Thoracic aorta (tissue), 2 donors: ENCODE measurements at regions not wholly inside any gene's neighbourhood (a gene's known extent, or its start where the extent isn't known, plus 50 kb on each side); places are given as distances from the start of the nearest gene placed in this dataset.

Experiments
- ATAC-seq: fragments of 150-250 bp; one replicate; pipeline ENCODE4 v1.8.0; 2017; ENCODE audit warnings: low read depth; ENCODE audit not compliant: insufficient number of reproducible peaks, low FRiP score
- DNase-seq: peaks from one replicate; pipeline ENCODE4 v3.0.0-alpha.2; 2020; ENCODE audit warnings: low spot score
- H3K27ac ChIP-seq, 2 donors: fragments of 200-600 bp; sonication (generic); 1 replicate in 1 of 2; 2 replicates in 1 of 2; pipeline ENCODE4 v1.5.1; 2016; ENCODE audit warnings: mild to moderate bottlenecking in 2 of 2, moderate library complexity in 2 of 2
- H3K27me3 ChIP-seq: fragments of 200-600 bp; sonication (generic); replicated peaks from 2 replicates; pipeline ENCODE4 v1.6.0; 2016; ENCODE audit warnings: mild to moderate bottlenecking; ENCODE audit not compliant: insufficient read depth
- H3K36me3 ChIP-seq: fragments of 200-600 bp; sonication (generic); one replicate; pipeline ENCODE4 v1.5.1; 2016
- H3K4me1 ChIP-seq, 2 donors: fragments of 200-600 bp; sonication (generic); 1 replicate in 1 of 2; 2 replicates in 1 of 2; pipeline versions ENCODE4 v1.5.1 to v1.6.0; 2016; ENCODE audit warnings: low read depth in 2 of 2, mild to moderate bottlenecking in 1 of 2; ENCODE audit not compliant: control insufficient read depth in 1 of 2
- H3K4me3 ChIP-seq: fragments of 200-600 bp; sonication (generic); 2 replicates; pipeline ENCODE4 v1.5.1; 2016; ENCODE audit warnings: mild to moderate bottlenecking
- H3K9me3 ChIP-seq: fragments of 200-600 bp; sonication (generic); 2 replicates; pipeline ENCODE4 v1.5.1; 2016
- CTCF ChIP-seq: fragments of 200-600 bp; sonication (generic); IDR thresholded peaks from one replicate; pipeline ENCODE4 v1.5.1; 2019; ENCODE audit warnings: antibody characterized with exemption

DNA sequence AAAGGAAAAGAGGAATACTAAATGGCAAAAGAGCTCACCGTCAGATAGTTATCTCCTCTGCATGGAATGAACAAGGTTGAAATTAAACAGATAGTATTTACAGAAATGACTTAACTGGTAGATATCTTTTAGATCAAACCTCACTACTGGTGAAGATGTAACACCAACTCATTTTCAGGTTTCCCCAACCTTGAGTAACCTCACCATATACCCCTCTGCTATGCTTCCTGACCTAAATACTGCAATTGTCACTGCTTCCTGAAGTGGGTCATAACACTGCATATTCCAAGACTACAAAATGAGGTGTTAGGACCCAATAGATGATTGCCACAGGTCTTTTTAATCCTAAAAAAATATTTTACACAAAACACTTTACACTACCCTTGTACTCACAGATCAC is 76.3 kb upstream of the PLEKHA5 start:
- ATAC-seq (no peak), DNase-seq (no peak)
- Histone ChIP-seq H3K27me3 (no peaks in the 10 kb centered on the region), H3K9me3 (no peaks in the 10 kb centered on the region), H3K4me3 (no peak overlapping the region), H3K36me3 (no peaks in the 10 kb centered on the region), H3K4me1 (no peaks in the 10 kb centered on the region), H3K27ac (no peak overlapping the region)
- TF ChIP-seq CTCF: no peak

DNA sequence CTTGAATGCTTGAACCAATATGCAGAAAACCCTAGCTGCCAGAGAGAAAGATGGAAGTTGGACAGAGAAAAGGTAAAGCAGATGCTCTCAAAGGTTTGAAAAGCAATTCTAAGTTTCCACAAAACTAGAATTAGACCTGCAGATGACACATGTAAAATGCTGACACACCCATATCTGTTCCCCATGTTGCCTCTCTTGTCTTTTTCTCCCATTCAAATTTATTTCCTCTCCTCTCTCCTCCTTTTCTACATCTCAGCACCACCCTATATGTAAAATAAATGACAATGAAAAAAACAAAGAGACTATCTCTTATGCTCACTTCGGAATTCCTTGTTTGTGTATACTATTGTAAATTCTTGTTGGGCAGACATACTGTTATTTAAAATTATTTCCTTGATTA is 75.5 kb upstream of the PLEKHA5 start:
- H3K36me3 ChIP-seq: no peaks in the 10 kb centered on the region
- no peaks in the 10 kb centered on the region for H3K27me3 ChIP-seq
- H3K4me3 ChIP-seq: no peak overlapping the region
- H3K4me1 ChIP-seq: no peaks in the 10 kb centered on the region
- TF ChIP-seq CTCF: no peak
- DNase-seq (no peak), ATAC-seq (no peak)
- no peak overlapping the region for H3K27ac ChIP-seq
- H3K9me3 ChIP-seq: no peaks in the 10 kb centered on the region

DNA sequence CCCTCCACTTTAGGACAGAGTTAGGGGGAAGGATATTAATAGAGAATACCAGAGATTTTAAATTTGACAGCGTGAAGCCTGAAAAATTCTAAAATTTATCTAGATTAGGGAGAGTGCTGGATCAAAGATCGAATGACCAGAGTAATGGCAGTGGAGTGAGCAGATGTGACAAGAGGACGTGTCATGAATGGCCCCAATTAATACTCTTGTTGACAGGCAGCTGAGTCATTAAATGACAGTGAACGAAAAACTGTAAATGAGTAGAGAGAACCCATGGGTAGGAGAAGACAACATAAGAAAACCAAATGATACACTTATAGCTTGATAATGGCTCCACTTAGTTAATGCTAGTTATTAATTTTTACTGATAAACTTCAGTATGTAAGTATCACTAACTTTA is 73.9 kb upstream of the PLEKHA5 start:
- no peak for ATAC-seq
- Histone ChIP-seq H3K4me1 (no peaks in the 10 kb centered on the region), H3K4me3 (no peak overlapping the region), H3K9me3 (no peaks in the 10 kb centered on the region), H3K27me3 (no peaks in the 10 kb centered on the region), H3K27ac (no peak overlapping the region), H3K36me3 (no peaks in the 10 kb centered on the region)
- no peak for DNase-seq
- no peak for TF ChIP-seq CTCF

- ATAC-seq (no peak), DNase-seq (no peak)
- no peaks in the 10 kb centered on the region for H3K36me3 ChIP-seq
- no peak overlapping the region for H3K27ac ChIP-seq
- no peak overlapping the region for H3K4me3 ChIP-seq
- H3K9me3 ChIP-seq: no peaks in the 10 kb centered on the region
- no peaks in the 10 kb centered on the region for H3K4me1 ChIP-seq
- no peak for TF ChIP-seq CTCF
- no peaks in the 10 kb centered on the region for H3K27me3 ChIP-seq
These were observed 71.1 kb upstream of the PLEKHA5 start for GRCh38 chr12:19058235-19059021.

GRCh38 chr12:19064713-19065112 is 64.8 kb upstream of the PLEKHA5 start:
- H3K4me1 ChIP-seq: no peaks in the 10 kb centered on the region
- DNase-seq (no peak), ATAC-seq (no peak)
- H3K9me3 ChIP-seq: no peaks in the 10 kb centered on the region
- no peaks in the 10 kb centered on the region for H3K27me3 ChIP-seq
- H3K36me3 ChIP-seq: no peaks in the 10 kb centered on the region
- H3K27ac ChIP-seq: no peak overlapping the region
- H3K4me3 ChIP-seq: no peak overlapping the region
- TF ChIP-seq CTCF: no peak
